Loucy (cell line): ENCODE measurements at regions not wholly inside any gene's neighbourhood (a gene's known extent, or its start where the extent isn't known, plus 50 kb on each side); places are given as distances from the start of the nearest gene placed in this dataset.

Experiments
- H2AFZ ChIP-seq: fragments of 200-600 bp; sonication (generic); 2 replicates; pipeline ENCODE4 v1.6.0; 2016; ENCODE audit warnings: antibody characterized with exemption, mild to moderate bottlenecking, low read length, moderate library complexity
- H3F3A ChIP-seq: fragments of 200-600 bp; 2 replicates; pipeline ENCODE4 v1.6.0; 2016; ENCODE audit warnings: antibody characterized with exemption, low read depth, mild to moderate bottlenecking
- H3K27me3 ChIP-seq: fragments of 200-600 bp; sonication (generic); 2 replicates; pipeline ENCODE4 v1.6.1; 2014; ENCODE audit warnings: low read length, mild to moderate bottlenecking; ENCODE audit not compliant: insufficient read depth, poor library complexity, severe bottlenecking
- H3K36me3 ChIP-seq: fragments of 200-600 bp; sonication (generic); 2 replicates; pipeline ENCODE4 v1.6.1; 2016; ENCODE audit warnings: low read length; ENCODE audit not compliant: insufficient read depth
- H3K4me1 ChIP-seq: fragments of 200-600 bp; sonication (generic); 2 replicates; pipeline ENCODE4 v1.5.1; 2014; ENCODE audit warnings: low read length, mild to moderate bottlenecking; ENCODE audit not compliant: insufficient read depth, poor library complexity, severe bottlenecking
- H3K4me2 ChIP-seq: fragments of 200-600 bp; sonication (generic); 2 replicates; pipeline ENCODE4 v1.6.0; 2014; ENCODE audit warnings: antibody characterized with exemption, low read length, low read depth, mild to moderate bottlenecking; ENCODE audit not compliant: poor library complexity, severe bottlenecking
- H3K4me3 ChIP-seq: fragments of 200-600 bp; sonication (generic); 2 replicates; pipeline ENCODE4 v1.5.1; 2014; ENCODE audit warnings: low read length, mild to moderate bottlenecking, mixed read lengths; ENCODE audit not compliant: poor library complexity, severe bottlenecking
- H3K79me2 ChIP-seq: fragments of 200-600 bp; sonication (generic); 2 replicates; pipeline ENCODE4 v1.6.1; 2014; ENCODE audit warnings: low read length; ENCODE audit not compliant: insufficient read depth
- H3K9ac ChIP-seq: fragments of 200-600 bp; sonication (generic); 2 replicates; pipeline ENCODE4 v1.6.0; 2014; ENCODE audit warnings: mild to moderate bottlenecking, low read depth, low read length, moderate library complexity; ENCODE audit not compliant: poor library complexity, severe bottlenecking
- H3K9me2 ChIP-seq: fragments of 200-600 bp; sonication (generic); replicated peaks from 2 replicates; pipeline ENCODE4 v1.6.1; 2016; ENCODE audit warnings: low read depth, low read length, mixed read lengths
- H3K9me3 ChIP-seq: fragments of 200-600 bp; sonication (generic); 2 replicates; pipeline ENCODE4 v1.6.1; 2014; ENCODE audit warnings: mild to moderate bottlenecking, antibody characterized with exemption, low read length, low read depth; ENCODE audit not compliant: insufficient read depth
- H4K20me1 ChIP-seq: fragments of 200-600 bp; sonication (generic); 2 replicates; pipeline ENCODE4 v1.6.0; 2014; ENCODE audit warnings: antibody characterized with exemption, low read length, mild to moderate bottlenecking; ENCODE audit not compliant: insufficient read depth, poor library complexity, severe bottlenecking
- EZH2phosphoT487 ChIP-seq: fragments of 200-600 bp; IDR thresholded peaks from 2 replicates; pipeline ENCODE4 v1.6.1; 2018; ENCODE audit warnings: antibody characterized with exemption, mild to moderate bottlenecking, moderate library complexity, borderline replicate concordance
- TF ChIP-seq, protein P1 (sequence below): fragments of 200-600 bp; sonication (generic); conservative IDR thresholded peaks from 2 replicates; pipeline ENCODE4 v1.5.1; 2014; ENCODE audit warnings: mild to moderate bottlenecking, antibody characterized with exemption, low read length

DNA sequence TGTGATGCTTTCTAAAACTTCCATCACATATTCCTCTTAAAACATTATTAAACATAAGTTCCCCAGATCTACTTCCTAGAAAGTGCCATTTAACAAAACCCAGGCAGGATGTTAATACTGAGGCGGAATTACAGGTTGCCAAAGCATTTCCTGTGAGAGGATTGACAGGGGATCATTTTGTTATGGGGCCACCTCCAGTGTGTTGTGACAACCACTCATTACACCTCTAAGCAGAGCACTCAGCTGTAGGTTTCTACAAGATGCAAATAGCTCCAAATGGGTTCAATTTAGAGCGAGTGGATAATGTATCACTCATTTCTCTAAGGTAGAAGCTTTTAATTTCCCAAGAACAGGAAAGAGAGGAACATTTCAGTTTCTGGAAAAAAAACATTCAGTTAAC, 1429.5 kb upstream of the ACVR2A start:
- Histone ChIP-seq H3K27me3 (no peaks in the 10 kb centered on the region), H3K9me2 (no peaks in the 10 kb centered on the region), H3K9me3 (no peaks in the 10 kb centered on the region), H3K4me3 (no peak overlapping the region), H3K4me1 (no peaks in the 10 kb centered on the region), H4K20me1 (no peaks in the 10 kb centered on the region), H3K9ac (no peak overlapping the region), H2AFZ (no peak overlapping the region), H3K36me3 (no peaks in the 10 kb centered on the region), H3K79me2 (no peaks in the 10 kb centered on the region), H3K4me2 (no peak overlapping the region), H3F3A (no peaks in the 10 kb centered on the region)
- TF ChIP-seq EZH2phosphoT487, result no peak
- TF ChIP-seq, protein P1, sequence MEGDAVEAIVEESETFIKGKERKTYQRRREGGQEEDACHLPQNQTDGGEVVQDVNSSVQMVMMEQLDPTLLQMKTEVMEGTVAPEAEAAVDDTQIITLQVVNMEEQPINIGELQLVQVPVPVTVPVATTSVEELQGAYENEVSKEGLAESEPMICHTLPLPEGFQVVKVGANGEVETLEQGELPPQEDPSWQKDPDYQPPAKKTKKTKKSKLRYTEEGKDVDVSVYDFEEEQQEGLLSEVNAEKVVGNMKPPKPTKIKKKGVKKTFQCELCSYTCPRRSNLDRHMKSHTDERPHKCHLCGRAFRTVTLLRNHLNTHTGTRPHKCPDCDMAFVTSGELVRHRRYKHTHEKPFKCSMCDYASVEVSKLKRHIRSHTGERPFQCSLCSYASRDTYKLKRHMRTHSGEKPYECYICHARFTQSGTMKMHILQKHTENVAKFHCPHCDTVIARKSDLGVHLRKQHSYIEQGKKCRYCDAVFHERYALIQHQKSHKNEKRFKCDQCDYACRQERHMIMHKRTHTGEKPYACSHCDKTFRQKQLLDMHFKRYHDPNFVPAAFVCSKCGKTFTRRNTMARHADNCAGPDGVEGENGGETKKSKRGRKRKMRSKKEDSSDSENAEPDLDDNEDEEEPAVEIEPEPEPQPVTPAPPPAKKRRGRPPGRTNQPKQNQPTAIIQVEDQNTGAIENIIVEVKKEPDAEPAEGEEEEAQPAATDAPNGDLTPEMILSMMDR, result no peak

DNA sequence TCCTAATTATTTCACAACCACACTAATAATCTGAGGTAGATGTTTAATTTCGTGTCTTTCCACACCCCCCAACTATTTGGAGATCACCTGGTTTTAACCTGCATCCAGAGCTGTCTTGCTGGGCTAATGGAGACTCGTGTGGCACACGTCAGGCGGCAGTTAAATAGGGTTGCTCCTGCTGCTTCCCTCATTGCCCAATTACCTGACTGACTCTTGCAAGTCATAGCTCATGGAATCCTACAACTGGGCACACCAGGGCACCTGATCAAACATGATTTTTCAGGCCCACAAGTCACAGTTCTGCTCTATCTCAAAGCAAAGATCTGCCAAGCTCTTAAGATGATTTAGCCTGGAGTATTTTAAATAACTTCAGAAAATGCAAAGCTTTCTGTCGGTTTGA, 1430.4 kb upstream of the ACVR2A start:
- H3K9me3 ChIP-seq, result no peaks in the 10 kb centered on the region
- no peaks in the 10 kb centered on the region for H3K36me3 ChIP-seq
- no peaks in the 10 kb centered on the region for H3K9me2 ChIP-seq
- no peak overlapping the region for H3K9ac ChIP-seq
- H3K4me1 ChIP-seq, result no peaks in the 10 kb centered on the region
- H3K79me2 ChIP-seq, result no peaks in the 10 kb centered on the region
- no peak overlapping the region for H3K4me2 ChIP-seq
- H3F3A ChIP-seq, result no peaks in the 10 kb centered on the region
- no peak overlapping the region for H2AFZ ChIP-seq
- H3K4me3 ChIP-seq, result no peak overlapping the region
- no peaks in the 10 kb centered on the region for H3K27me3 ChIP-seq
- no peak for TF ChIP-seq EZH2phosphoT487
- TF ChIP-seq, protein P1, result no peak
- no peaks in the 10 kb centered on the region for H4K20me1 ChIP-seq

DNA sequence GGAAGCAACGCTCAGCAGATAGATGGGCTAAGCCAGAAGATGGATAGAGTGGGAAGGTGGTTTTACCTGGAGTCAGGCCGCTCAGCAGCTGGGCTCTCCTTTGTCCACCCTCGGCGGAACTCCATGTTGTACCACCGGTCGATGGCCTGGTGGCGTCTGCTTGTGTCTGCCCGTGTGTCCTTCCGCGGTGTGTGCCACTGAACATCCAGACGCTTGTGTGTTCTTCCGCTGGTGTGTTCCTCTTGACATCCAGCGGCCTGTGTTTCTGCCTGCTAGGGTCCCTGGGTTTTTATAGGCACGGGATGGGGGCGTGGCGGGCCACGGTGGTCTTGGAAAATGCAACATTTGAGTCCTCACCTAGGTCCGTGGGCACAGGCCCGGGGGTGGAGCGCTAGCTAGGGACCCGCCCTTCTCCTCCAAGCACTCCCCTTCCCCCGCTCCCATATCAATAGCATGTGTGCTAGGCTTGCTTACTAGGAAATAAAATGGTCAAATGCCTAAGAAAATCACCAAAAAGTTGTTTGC, 1431.7 kb upstream of the ACVR2A start:
- no peaks in the 10 kb centered on the region for H3K9me2 ChIP-seq
- no peak overlapping the region for H2AFZ ChIP-seq

More for the DNA sequence above, 1431.7 kb upstream of the ACVR2A start:
- Histone ChIP-seq H4K20me1 (no peaks in the 10 kb centered on the region), H3K4me3 (no peak overlapping the region), H3K36me3 (no peaks in the 10 kb centered on the region), H3K27me3 (no peaks in the 10 kb centered on the region), H3K79me2 (no peaks in the 10 kb centered on the region), H3K9me3 (no peaks in the 10 kb centered on the region), H3K9ac (no peak overlapping the region), H3F3A (no peaks in the 10 kb centered on the region), H3K4me1 (no peaks in the 10 kb centered on the region), H3K4me2 (no peak overlapping the region)
- TF ChIP-seq, protein P1, result no peak
- no peak for TF ChIP-seq EZH2phosphoT487
